Immature natural killer cell (primary cell): ENCODE measurements at regions not wholly inside any gene's neighbourhood (a gene's known extent, or its start where the extent isn't known, plus 50 kb on each side); places are given as distances from the start of the nearest gene placed in this dataset.

ENCODE experiments used
- DNase-seq, 3 donors: peaks; one replicate each; pipeline ENCODE4 v3.0.0; 2022; ENCODE audit warnings: mixed read lengths in 1 of 3
- H3K27ac Mint-ChIP-seq, 6 donors: one replicate each; pipeline ENCODE4 v1.8.0; 2020; ENCODE audit warnings: mixed read lengths in 6 of 6, mild to moderate bottlenecking in 5 of 6, inconsistent platforms in 4 of 6, moderate library complexity in 3 of 6
- H3K27me3 Mint-ChIP-seq, 3 donors: one replicate each; pipeline ENCODE4 v1.8.0; 2020 to 2021; ENCODE audit warnings: low read depth in 3 of 3, mild to moderate bottlenecking in 3 of 3, mixed read lengths in 3 of 3, moderate library complexity in 3 of 3, inconsistent platforms in 1 of 3
- H3K36me3 Mint-ChIP-seq, 3 donors: one replicate each; pipeline ENCODE4 v1.8.0; 2020; ENCODE audit warnings: mixed read lengths in 3 of 3, inconsistent platforms in 2 of 3, mild to moderate bottlenecking in 2 of 3
- H3K4me1 Mint-ChIP-seq, 2 donors: one replicate each; pipeline ENCODE4 v1.8.0; 2020; ENCODE audit warnings: inconsistent platforms in 2 of 2, mild to moderate bottlenecking in 2 of 2, mixed read lengths in 2 of 2, moderate library complexity in 1 of 2
- H3K4me3 Mint-ChIP-seq, 5 donors: one replicate each; pipeline ENCODE4 v1.8.0; 2020; ENCODE audit warnings: mild to moderate bottlenecking in 5 of 5, mixed read lengths in 5 of 5, inconsistent platforms in 3 of 5, moderate library complexity in 3 of 5
- H3K9me3 Mint-ChIP-seq, 6 donors: one replicate each; pipeline ENCODE4 v1.8.0; 2020; ENCODE audit warnings: mild to moderate bottlenecking in 6 of 6, mixed read lengths in 6 of 6, inconsistent platforms in 4 of 6, moderate library complexity in 3 of 6

GRCh38 chr3:76410762-76411281 lies 625.5 kb upstream of the ZNF717 start:
- no peaks in the 10 kb centered on the region for H3K4me1 Mint-ChIP-seq
- no peak overlapping the region for H3K4me3 Mint-ChIP-seq
- H3K36me3 Mint-ChIP-seq = peaks cover 0 to 2% (median 0%) of the 10 kb centered on the region in 3 donors
- DNase-seq = no peak
- H3K9me3 Mint-ChIP-seq = peaks cover 21 to 53% (median 36%) of the 10 kb centered on the region in 6 donors
- H3K27me3 Mint-ChIP-seq = peaks cover 0 to 2% (median 0%) of the 10 kb centered on the region in 3 donors
- H3K27ac Mint-ChIP-seq = no peak overlapping the region

- peaks cover 0 to 2% (median 0%) of the 10 kb centered on the region in 3 donors for H3K27me3 Mint-ChIP-seq
- no peak overlapping the region for H3K4me3 Mint-ChIP-seq
- no peak overlapping the region for H3K27ac Mint-ChIP-seq
- DNase-seq = no peak
- H3K36me3 Mint-ChIP-seq = no peaks in the 10 kb centered on the region
- peaks cover 5 to 52% (median 27%) of the 10 kb centered on the region in 6 donors for H3K9me3 Mint-ChIP-seq
- no peaks in the 10 kb centered on the region for H3K4me1 Mint-ChIP-seq
Measured at GRCh38 chr3:76415384-76415783, 624.5 kb upstream of the ROBO2 start.

- DNase-seq = no peak
- Mint-ChIP-seq H3K27ac (no peak overlapping the region), H3K36me3 (peaks cover 0 to 4% (median 0%) of the 10 kb centered on the region in 3 donors), H3K27me3 (no peaks in the 10 kb centered on the region), H3K4me1 (no peaks in the 10 kb centered on the region), H3K9me3 (peaks cover 2 to 55% (median 17%) of the 10 kb centered on the region in 6 donors), H3K4me3 (no peak overlapping the region)
Measured at GRCh38 chr3:76429581-76430177, 610.2 kb upstream of the ROBO2 start.

GRCh38 chr3:76432396-76432795 lies 607.5 kb upstream of the ROBO2 start:
- DNase-seq = no peak
- H3K27me3 Mint-ChIP-seq = no peaks in the 10 kb centered on the region
- H3K27ac Mint-ChIP-seq = no peak overlapping the region
- H3K36me3 Mint-ChIP-seq = peaks cover 0 to 4% (median 0%) of the 10 kb centered on the region in 3 donors
- H3K4me1 Mint-ChIP-seq = no peaks in the 10 kb centered on the region
- no peak overlapping the region for H3K4me3 Mint-ChIP-seq
- H3K9me3 Mint-ChIP-seq = peaks cover 3 to 50% (median 16%) of the 10 kb centered on the region in 6 donors

- no peak for DNase-seq
- H3K4me1 Mint-ChIP-seq = no peaks in the 10 kb centered on the region
- peaks cover 0 to 4% (median 0%) of the 10 kb centered on the region in 3 donors for H3K36me3 Mint-ChIP-seq
- peaks cover 17 to 56% (median 26%) of the 10 kb centered on the region in 6 donors for H3K9me3 Mint-ChIP-seq
- H3K27me3 Mint-ChIP-seq = peaks cover 0 to 2% (median 0%) of the 10 kb centered on the region in 3 donors
- H3K27ac Mint-ChIP-seq = no peak overlapping the region
- no peak overlapping the region for H3K4me3 Mint-ChIP-seq
Measured at GRCh38 chr3:76436894-76437293, 603.0 kb upstream of the ROBO2 start.

GRCh38 chr3:76438971-76439370 lies 600.9 kb upstream of the ROBO2 start:
- H3K4me1 Mint-ChIP-seq = no peaks in the 10 kb centered on the region
- no peak overlapping the region for H3K4me3 Mint-ChIP-seq
- H3K27ac Mint-ChIP-seq = no peak overlapping the region
- H3K36me3 Mint-ChIP-seq = peaks cover 0 to 2% (median 0%) of the 10 kb centered on the region in 3 donors
- peaks cover 0 to 2% (median 0%) of the 10 kb centered on the region in 3 donors for H3K27me3 Mint-ChIP-seq
- H3K9me3 Mint-ChIP-seq = peaks cover 18 to 62% (median 27%) of the 10 kb centered on the region in 6 donors
- no peak for DNase-seq

GRCh38 chr3:76442374-76442915 lies 597.5 kb upstream of the ROBO2 start:
- no peak for DNase-seq
- Mint-ChIP-seq H3K36me3 (no peaks in the 10 kb centered on the region), H3K4me1 (no peaks in the 10 kb centered on the region), H3K27me3 (peaks cover 0 to 4% (median 0%) of the 10 kb centered on the region in 3 donors), H3K9me3 (peaks cover 14 to 51% (median 24%) of the 10 kb centered on the region in 6 donors), H3K27ac (no peak overlapping the region), H3K4me3 (no peak overlapping the region)

- no peak for DNase-seq
- H3K4me1 Mint-ChIP-seq = no peaks in the 10 kb centered on the region
- no peak overlapping the region for H3K4me3 Mint-ChIP-seq
- peaks cover 12 to 51% (median 19%) of the 10 kb centered on the region in 6 donors for H3K9me3 Mint-ChIP-seq
- H3K27ac Mint-ChIP-seq = no peak overlapping the region
- no peaks in the 10 kb centered on the region for H3K27me3 Mint-ChIP-seq
- peaks cover 0 to 7% (median 4%) of the 10 kb centered on the region in 3 donors for H3K36me3 Mint-ChIP-seq
Measured at GRCh38 chr3:76456322-76456721, 583.6 kb upstream of the ROBO2 start.

GRCh38 chr3:76463501-76463900 lies 576.4 kb upstream of the ROBO2 start:
- Mint-ChIP-seq H3K27ac (no peak overlapping the region), H3K4me3 (no peak overlapping the region), H3K27me3 (peaks cover 0 to 2% (median 0%) of the 10 kb centered on the region in 3 donors), H3K9me3 (peaks cover 5 to 56% (median 20%) of the 10 kb centered on the region in 6 donors), H3K4me1 (no peaks in the 10 kb centered on the region), H3K36me3 (no peaks in the 10 kb centered on the region)
- DNase-seq = no peak

GRCh38 chr3:76470285-76470684 lies 569.6 kb upstream of the ROBO2 start:
- Mint-ChIP-seq H3K4me3 (no peak overlapping the region), H3K27me3 (no peaks in the 10 kb centered on the region), H3K4me1 (no peaks in the 10 kb centered on the region), H3K27ac (no peak overlapping the region), H3K36me3 (no peaks in the 10 kb centered on the region), H3K9me3 (peaks cover 8 to 54% (median 25%) of the 10 kb centered on the region in 6 donors)
- no peak for DNase-seq

- H3K4me1 Mint-ChIP-seq = no peaks in the 10 kb centered on the region
- H3K9me3 Mint-ChIP-seq = peaks cover 10 to 66% (median 26%) of the 10 kb centered on the region in 6 donors
- no peaks in the 10 kb centered on the region for H3K36me3 Mint-ChIP-seq
- H3K27me3 Mint-ChIP-seq = no peaks in the 10 kb centered on the region
- no peak overlapping the region for H3K27ac Mint-ChIP-seq
- no peak overlapping the region for H3K4me3 Mint-ChIP-seq
- no peak for DNase-seq
Measured at GRCh38 chr3:76474632-76475031, 565.3 kb upstream of the ROBO2 start.

- no peaks in the 10 kb centered on the region for H3K36me3 Mint-ChIP-seq
- H3K9me3 Mint-ChIP-seq = peaks cover 8 to 64% (median 21%) of the 10 kb centered on the region in 6 donors
- H3K27me3 Mint-ChIP-seq = peaks cover 0 to 2% (median 0%) of the 10 kb centered on the region in 3 donors
- no peak overlapping the region for H3K27ac Mint-ChIP-seq
- DNase-seq = no peak
- H3K4me3 Mint-ChIP-seq = no peak overlapping the region
- H3K4me1 Mint-ChIP-seq = no peaks in the 10 kb centered on the region
Measured at GRCh38 chr3:76479161-76479650, 560.7 kb upstream of the ROBO2 start.

GRCh38 chr3:76482510-76482909 lies 557.4 kb upstream of the ROBO2 start:
- Mint-ChIP-seq H3K27me3 (peaks cover 0 to 2% (median 0%) of the 10 kb centered on the region in 3 donors), H3K9me3 (peaks cover 10 to 55% (median 16%) of the 10 kb centered on the region in 6 donors), H3K27ac (no peak overlapping the region), H3K4me3 (no peak overlapping the region), H3K4me1 (no peaks in the 10 kb centered on the region), H3K36me3 (no peaks in the 10 kb centered on the region)
- DNase-seq = no peak

GRCh38 chr3:76487446-76487845 lies 552.5 kb upstream of the ROBO2 start:
- no peaks in the 10 kb centered on the region for H3K4me1 Mint-ChIP-seq
- H3K27me3 Mint-ChIP-seq = peaks cover 0 to 2% (median 0%) of the 10 kb centered on the region in 3 donors
- no peaks in the 10 kb centered on the region for H3K36me3 Mint-ChIP-seq
- peaks cover 6 to 50% (median 17%) of the 10 kb centered on the region in 6 donors for H3K9me3 Mint-ChIP-seq
- DNase-seq = no peak
- H3K27ac Mint-ChIP-seq = no peak overlapping the region
- H3K4me3 Mint-ChIP-seq = no peak overlapping the region
